ENCODE measurements at regions not wholly inside any gene's neighbourhood (a gene's known extent, or its start where the extent isn't known, plus 50 kb on each side); places are given as distances from the start of the nearest gene placed in this dataset.

- TF ChIP-seq SUZ12 (IDR thresholded peaks at IDR 0.05; ENCODE audit: extremely low read depth, insufficient read depth, insufficient read length): no peak
- TF ChIP-seq YY1 (IDR thresholded peaks at IDR 0.05; ENCODE audit: insufficient read depth, insufficient read length): no peak
- TF ChIP-seq ZNF274 (IDR thresholded peaks at IDR 0.05; ENCODE audit: low read depth, low read length): no peak
These were observed 445.3 kb downstream of the RPS24 start for GRCh38 chr10:78478919-78479318.
